Nephron progenitor cell (in vitro differentiated cells): ENCODE measurements at regions not wholly inside any gene's neighbourhood (a gene's known extent, or its start where the extent isn't known, plus 50 kb on each side); places are given as distances from the start of the nearest gene placed in this dataset.

ENCODE experiments used
- DNase-seq: peaks from one replicate; pipeline ENCODE4 v3.0.0; 2021
- H3K27ac Mint-ChIP-seq: 2 replicates; pipeline ENCODE4 v1.8.0; 2021; ENCODE audit warnings: mild to moderate bottlenecking, moderate library complexity, mixed read lengths
- H3K27me3 Mint-ChIP-seq: 2 replicates; pipeline ENCODE4 v1.8.0; 2021; ENCODE audit warnings: mild to moderate bottlenecking, low read depth, mixed read lengths; ENCODE audit not compliant: poor library complexity
- H3K36me3 Mint-ChIP-seq: 2 replicates; pipeline ENCODE4 v1.8.0; 2021; ENCODE audit warnings: low read depth, mixed read lengths
- H3K4me1 Mint-ChIP-seq: 2 replicates; pipeline ENCODE4 v1.8.0; 2021; ENCODE audit warnings: mixed read lengths
- H3K4me3 Mint-ChIP-seq: 2 replicates; pipeline ENCODE4 v1.8.0; 2021; ENCODE audit warnings: mild to moderate bottlenecking, moderate library complexity, mixed read lengths
- H3K9me3 Mint-ChIP-seq: 2 replicates; pipeline ENCODE4 v1.8.0; 2021; ENCODE audit warnings: mild to moderate bottlenecking, moderate library complexity, mixed read lengths
- CTCF ChIP-seq: fragments of 200-600 bp; sonication (generic); IDR thresholded peaks from 2 replicates; pipeline ENCODE4 v1.5.0; 2021; ENCODE audit warnings: antibody characterized with exemption

GRCh38 chr13:18948664-18949488 is 232.7 kb downstream of the TUBA3C start:
- Mint-ChIP-seq H3K36me3 (no peaks in the 10 kb centered on the region), H3K4me1 (no peaks in the 10 kb centered on the region), H3K27ac (no peak overlapping the region), H3K27me3 (no peaks in the 10 kb centered on the region), H3K4me3 (no peak overlapping the region), H3K9me3 (peaks cover 87% of the 10 kb centered on the region)
- TF ChIP-seq CTCF, result no peak
- DNase-seq, result no peak

GRCh38 chr13:18948012-18948663 is 233.5 kb downstream of the TUBA3C start:
- H3K4me3 Mint-ChIP-seq, result no peak overlapping the region

GRCh38 chr13:18947376-18947977 is 234.1 kb downstream of the TUBA3C start:
- no peak for TF ChIP-seq CTCF
- H3K27ac Mint-ChIP-seq, result no peak overlapping the region
- no peaks in the 10 kb centered on the region for H3K4me1 Mint-ChIP-seq
- DNase-seq, result no peak
- H3K9me3 Mint-ChIP-seq, result peaks cover 80% of the 10 kb centered on the region
- H3K36me3 Mint-ChIP-seq, result no peaks in the 10 kb centered on the region
- no peaks in the 10 kb centered on the region for H3K27me3 Mint-ChIP-seq
- H3K4me3 Mint-ChIP-seq, result no peak overlapping the region

More at GRCh38 chr13:18948012-18948663, 233.5 kb downstream of the TUBA3C start:
- H3K9me3 Mint-ChIP-seq, result peaks cover 80% of the 10 kb centered on the region
- no peak for TF ChIP-seq CTCF
- no peak for DNase-seq
- H3K4me1 Mint-ChIP-seq, result no peaks in the 10 kb centered on the region
- H3K36me3 Mint-ChIP-seq, result no peaks in the 10 kb centered on the region
- H3K27ac Mint-ChIP-seq, result no peak overlapping the region
- no peaks in the 10 kb centered on the region for H3K27me3 Mint-ChIP-seq

- no peak overlapping the region for H3K27ac Mint-ChIP-seq
- H3K4me1 Mint-ChIP-seq, result no peaks in the 10 kb centered on the region
- peaks cover 74% of the 10 kb centered on the region for H3K9me3 Mint-ChIP-seq
- no peaks in the 10 kb centered on the region for H3K36me3 Mint-ChIP-seq
- no peak for TF ChIP-seq CTCF
- no peak for DNase-seq
- H3K4me3 Mint-ChIP-seq, result no peak overlapping the region
- no peaks in the 10 kb centered on the region for H3K27me3 Mint-ChIP-seq
These were observed 234.9 kb downstream of the TUBA3C start for GRCh38 chr13:18946738-18947137.

GRCh38 chr13:18944501-18945068 is 237.0 kb downstream of the TUBA3C start:
- peaks cover 55% of the 10 kb centered on the region for H3K9me3 Mint-ChIP-seq
- no peaks in the 10 kb centered on the region for H3K27me3 Mint-ChIP-seq
- no peak overlapping the region for H3K4me3 Mint-ChIP-seq
- TF ChIP-seq CTCF, result no peak
- no peaks in the 10 kb centered on the region for H3K36me3 Mint-ChIP-seq
- no peaks in the 10 kb centered on the region for H3K4me1 Mint-ChIP-seq
- DNase-seq, result no peak
- no peak overlapping the region for H3K27ac Mint-ChIP-seq
